ENCODE measurements at regions not wholly inside any gene's neighbourhood (a gene's known extent, or its start where the extent isn't known, plus 50 kb on each side); places are given as distances from the start of the nearest gene placed in this dataset.

- TF ChIP-seq CTCF (IDR thresholded peaks at IDR 0.05; ENCODE audit: borderline replicate concordance, extremely low read depth, low read length, poor library complexity, severe bottlenecking) (no peak), EZH2 (IDR thresholded peaks at IDR 0.05; ENCODE audit: borderline replicate concordance, low read depth, low read length, severe bottlenecking) (no peak)
Measured at GRCh38 chr11:129580278-129580677, 204.6 kb downstream of the BARX2 start.

All from DND-41 (cell line).